Epithelial cell of proximal tubule (primary cell): ENCODE measurements at regions not wholly inside any gene's neighbourhood (a gene's known extent, or its start where the extent isn't known, plus 50 kb on each side); places are given as distances from the start of the nearest gene placed in this dataset.

Experiments
- DNase-seq: peaks from one replicate; pipeline ENCODE4 v3.0.0-alpha.2; 2011; ENCODE audit warnings: low read depth
- H3K4me3 ChIP-seq: 2 replicates; pipeline ENCODE4 v1.5.1; 2011; ENCODE audit warnings: low read depth, mild to moderate bottlenecking, low read length
- TF ChIP-seq, protein P1 (sequence below): conservative IDR thresholded peaks from 2 replicates; pipeline ENCODE4 v1.5.1; 2012; ENCODE audit warnings: low read depth, mild to moderate bottlenecking, low read length

DNA sequence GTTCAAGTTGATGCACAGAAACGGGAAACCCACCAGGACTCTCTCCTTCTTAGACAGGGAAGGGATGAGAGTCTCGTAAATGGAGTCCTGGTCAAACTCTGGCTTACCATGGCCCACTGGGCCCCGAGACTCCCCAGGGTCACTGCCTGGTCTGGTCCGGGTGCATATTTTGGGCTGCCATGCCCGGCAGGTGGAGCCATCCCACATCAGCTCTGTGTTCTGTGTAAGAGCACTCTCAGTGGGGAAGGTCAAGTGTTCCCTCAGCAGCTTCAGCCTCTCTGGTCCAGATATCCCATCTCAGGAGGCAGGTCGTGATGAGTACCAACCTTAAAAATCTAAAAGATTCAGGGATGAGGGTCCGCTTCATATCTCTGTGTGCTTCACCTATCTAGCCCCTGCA, 138.8 kb downstream of the EDN3 start:
- DNase-seq, result no peak
- TF ChIP-seq, protein P1, sequence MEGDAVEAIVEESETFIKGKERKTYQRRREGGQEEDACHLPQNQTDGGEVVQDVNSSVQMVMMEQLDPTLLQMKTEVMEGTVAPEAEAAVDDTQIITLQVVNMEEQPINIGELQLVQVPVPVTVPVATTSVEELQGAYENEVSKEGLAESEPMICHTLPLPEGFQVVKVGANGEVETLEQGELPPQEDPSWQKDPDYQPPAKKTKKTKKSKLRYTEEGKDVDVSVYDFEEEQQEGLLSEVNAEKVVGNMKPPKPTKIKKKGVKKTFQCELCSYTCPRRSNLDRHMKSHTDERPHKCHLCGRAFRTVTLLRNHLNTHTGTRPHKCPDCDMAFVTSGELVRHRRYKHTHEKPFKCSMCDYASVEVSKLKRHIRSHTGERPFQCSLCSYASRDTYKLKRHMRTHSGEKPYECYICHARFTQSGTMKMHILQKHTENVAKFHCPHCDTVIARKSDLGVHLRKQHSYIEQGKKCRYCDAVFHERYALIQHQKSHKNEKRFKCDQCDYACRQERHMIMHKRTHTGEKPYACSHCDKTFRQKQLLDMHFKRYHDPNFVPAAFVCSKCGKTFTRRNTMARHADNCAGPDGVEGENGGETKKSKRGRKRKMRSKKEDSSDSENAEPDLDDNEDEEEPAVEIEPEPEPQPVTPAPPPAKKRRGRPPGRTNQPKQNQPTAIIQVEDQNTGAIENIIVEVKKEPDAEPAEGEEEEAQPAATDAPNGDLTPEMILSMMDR, result no peak
- no peak overlapping the region for H3K4me3 ChIP-seq

DNA sequence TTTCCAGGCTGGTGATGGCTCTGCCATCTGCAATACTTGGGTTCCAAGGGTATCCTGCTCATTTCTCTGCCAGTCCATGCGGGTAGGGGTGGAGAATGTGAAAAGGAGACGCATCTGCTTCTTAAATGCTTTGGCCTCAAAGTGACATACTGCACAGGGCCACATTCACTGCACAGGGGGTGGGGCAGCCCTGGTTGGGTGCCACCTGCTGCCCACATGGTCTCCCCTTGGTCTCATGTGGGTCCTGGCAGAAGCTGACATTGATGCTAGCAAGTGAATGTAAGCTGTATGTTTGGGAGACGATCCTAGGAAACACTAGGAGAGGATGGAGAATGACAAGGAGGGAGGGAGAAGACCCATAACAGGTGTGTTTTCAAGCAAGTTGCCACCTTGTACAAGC, 140.9 kb downstream of the EDN3 start:
- no peak overlapping the region for H3K4me3 ChIP-seq
- no peak for DNase-seq
- TF ChIP-seq, protein P1, result no peak

DNA sequence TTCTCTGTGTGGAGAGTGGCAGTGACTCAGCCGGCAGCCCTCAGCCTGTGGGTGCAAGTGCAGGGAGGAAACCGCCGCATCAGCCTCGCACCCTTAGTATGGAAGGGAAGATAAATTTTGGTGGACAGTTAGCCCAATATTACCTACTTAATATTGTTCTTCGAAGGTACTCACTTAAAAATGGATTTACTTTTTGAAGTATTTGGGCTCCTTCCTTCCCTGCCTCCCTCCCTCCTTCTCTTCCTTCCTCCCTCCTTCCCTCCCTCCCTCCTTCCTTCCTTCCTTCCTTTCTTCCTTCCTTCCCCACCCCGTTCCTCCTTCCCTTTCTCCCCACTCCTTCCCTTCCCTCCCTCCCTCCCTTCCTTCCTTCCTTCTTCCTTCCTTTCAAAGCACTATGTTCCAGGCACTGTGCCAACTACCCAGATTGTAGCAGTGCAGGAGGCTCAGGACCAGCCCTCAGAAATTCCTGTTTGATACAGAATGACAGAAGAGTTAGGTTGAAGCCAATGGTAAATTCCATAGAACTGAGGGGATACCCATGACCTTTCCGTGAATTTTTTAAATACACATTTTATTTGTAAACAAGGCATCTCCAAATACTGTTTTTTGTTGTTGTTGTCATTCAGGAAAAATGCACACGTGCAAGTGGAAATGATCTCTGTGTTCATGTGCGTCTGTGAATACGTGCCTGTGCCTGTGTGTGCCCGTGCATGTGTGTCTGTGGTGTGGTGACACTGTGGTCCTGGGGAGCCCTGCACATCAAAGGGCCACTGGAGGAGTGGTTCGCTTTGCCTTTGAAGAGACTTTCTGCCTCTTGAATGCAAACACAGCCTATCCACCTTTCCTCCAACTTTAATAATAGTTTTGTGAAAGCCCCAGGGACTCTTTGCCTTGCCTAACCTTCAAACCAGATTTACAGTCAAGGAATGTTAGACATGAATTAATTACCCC, 141.7 kb downstream of the EDN3 start:
- H3K4me3 ChIP-seq, result no peak overlapping the region
- TF ChIP-seq, protein P1, result no peak
- DNase-seq, result no peak

DNA sequence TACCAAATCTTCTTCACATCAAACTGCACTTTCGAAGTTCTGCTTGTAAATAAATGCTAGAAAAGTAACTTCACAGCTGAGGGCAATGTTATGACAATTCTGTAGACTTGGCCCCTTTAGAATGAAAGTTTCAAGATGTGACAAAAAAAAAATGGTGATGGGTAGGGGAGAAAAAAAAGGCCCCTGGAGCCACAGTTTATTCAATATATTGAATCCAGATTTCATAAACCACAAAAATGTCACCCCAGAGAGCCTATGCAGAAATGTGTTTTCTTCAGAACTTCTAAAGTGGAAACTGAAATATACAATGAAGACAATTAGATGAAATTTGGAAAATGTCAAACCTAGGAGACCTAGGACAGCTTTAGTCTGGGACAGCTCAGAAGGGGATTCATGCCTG, 143.1 kb downstream of the EDN3 start:
- H3K4me3 ChIP-seq, result no peak overlapping the region
- TF ChIP-seq, protein P1, result no peak
- DNase-seq, result no peak

DNA sequence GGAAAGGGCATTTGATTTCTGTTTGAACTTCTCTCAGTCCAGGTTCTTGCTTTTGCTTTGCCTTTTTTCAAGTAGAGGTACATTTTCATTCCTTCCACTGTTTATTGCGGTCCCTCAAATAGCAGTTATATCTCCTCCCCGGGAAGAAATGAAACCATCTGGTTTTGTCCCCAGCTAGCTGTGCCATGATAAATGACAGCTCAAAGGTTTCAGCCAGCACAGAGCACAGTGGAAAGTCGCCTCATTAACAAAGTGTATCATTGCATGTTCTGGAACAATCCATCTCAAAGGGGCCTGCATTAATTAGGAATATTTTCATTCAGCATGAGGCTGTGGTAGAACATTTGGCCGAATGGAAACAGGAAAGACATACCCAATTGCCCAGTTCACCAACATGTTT, 146.0 kb downstream of the EDN3 start:
- no peak for DNase-seq

DNA sequence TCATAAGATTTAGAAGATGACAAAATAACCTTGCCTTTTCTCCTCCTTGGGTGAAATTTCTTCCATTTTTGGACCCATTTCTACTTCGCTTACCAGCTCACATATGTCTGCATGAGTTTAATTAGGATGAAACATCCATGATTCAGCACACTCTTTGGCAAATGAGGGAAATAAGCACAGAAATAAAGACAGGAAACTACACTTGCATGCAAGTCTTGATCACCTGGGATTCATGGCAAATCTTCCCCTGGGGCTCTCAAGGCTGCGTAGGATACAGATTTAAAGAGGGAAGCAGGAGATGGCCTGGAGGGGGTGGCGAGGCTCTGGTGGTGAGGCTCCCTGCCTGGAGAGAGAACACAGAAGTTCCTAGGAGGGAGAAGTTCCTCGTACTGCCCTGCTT, 147.8 kb downstream of the EDN3 start:
- TF ChIP-seq, protein P1, result no peak
- no peak for DNase-seq
- no peak overlapping the region for H3K4me3 ChIP-seq

More for the DNA sequence above, 146.0 kb downstream of the EDN3 start:
- TF ChIP-seq, protein P1, result no peak
- no peak overlapping the region for H3K4me3 ChIP-seq
